HUDEP-2 (cell line): ENCODE measurements at regions not wholly inside any gene's neighbourhood (a gene's known extent, or its start where the extent isn't known, plus 50 kb on each side); places are given as distances from the start of the nearest gene placed in this dataset.
"Not testable (repeated sequence)": the region's sequence is repeated elsewhere in the genome, so short reads cannot be mapped to it uniquely, and the experiment has no call there.

Experiments
- DNase-seq, 76 experiments: peaks; one replicate each; lab custom pipeline; 2025; ENCODE audit not compliant: unreplicated experiment in 76 of 76; lab: John Stamatoyannopoulos, UW

GRCh38 chr5:166750376-166750775 lies 1541.1 kb upstream of the WWC1 start:
- no peak for DNase-seq

GRCh38 chr5:166758151-166758550 lies 1533.3 kb upstream of the WWC1 start:
- no peak for DNase-seq

- DNase-seq, result no peak
Measured at GRCh38 chr5:166767858-166768257, 1523.6 kb upstream of the WWC1 start.

GRCh38 chr5:166768536-166768935 lies 1522.9 kb upstream of the WWC1 start:
- DNase-seq, result no peak

- no peak for DNase-seq
Measured at GRCh38 chr5:166772770-166773169, 1518.7 kb upstream of the WWC1 start.

- no peak for DNase-seq
Measured at GRCh38 chr5:166781737-166782136, 1509.7 kb upstream of the WWC1 start.

GRCh38 chr5:166784545-166785078 lies 1506.8 kb upstream of the WWC1 start:
- DNase-seq, result no peak

GRCh38 chr5:166786178-166786577 lies 1505.3 kb upstream of the WWC1 start:
- no peak for DNase-seq

GRCh38 chr5:166786889-166787288 lies 1504.6 kb upstream of the WWC1 start:
- no peak for DNase-seq

- no peak for DNase-seq
Measured at GRCh38 chr5:166788050-166788449, 1503.4 kb upstream of the WWC1 start.

- DNase-seq, result no peak
Measured at GRCh38 chr5:166795756-166796155, 1495.7 kb upstream of the WWC1 start.

GRCh38 chr5:166803058-166803457 lies 1488.4 kb upstream of the WWC1 start:
- DNase-seq, result no peak

- not testable (repeated sequence) for DNase-seq
Measured at GRCh38 chr5:166804223-166804622, 1487.2 kb upstream of the WWC1 start.

- not testable (repeated sequence) for DNase-seq
Measured at GRCh38 chr5:166804693-166805092, 1486.8 kb upstream of the WWC1 start.

GRCh38 chr5:166810093-166810658 lies 1481.3 kb upstream of the WWC1 start:
- DNase-seq, result not testable (repeated sequence)

- no peak for DNase-seq
Measured at GRCh38 chr5:166810721-166811120, 1480.7 kb upstream of the WWC1 start.

- no peak for DNase-seq
Measured at GRCh38 chr5:166823360-166823759, 1468.1 kb upstream of the WWC1 start.

GRCh38 chr5:166834246-166834645 lies 1457.2 kb upstream of the WWC1 start:
- DNase-seq, result no peak

- no peak for DNase-seq
Measured at GRCh38 chr5:166845044-166845443, 1446.4 kb upstream of the WWC1 start.

GRCh38 chr5:166856791-166857190 lies 1434.7 kb upstream of the WWC1 start:
- DNase-seq, result no peak

GRCh38 chr5:166860426-166860825 lies 1431.0 kb upstream of the WWC1 start:
- no peak for DNase-seq

GRCh38 chr5:166862581-166862980 lies 1428.9 kb upstream of the WWC1 start:
- DNase-seq, result no peak

GRCh38 chr5:166865206-166865605 lies 1426.2 kb upstream of the WWC1 start:
- DNase-seq, result no peak
